SU-DHL-6 (cell line): ENCODE measurements at regions not wholly inside any gene's neighbourhood (a gene's known extent, or its start where the extent isn't known, plus 50 kb on each side); places are given as distances from the start of the nearest gene placed in this dataset.

Source experiments
- H2AFZ ChIP-seq: fragments of 200-600 bp; sonication (generic); 2 replicates; pipeline ENCODE4 v1.6.1; 2014; ENCODE audit warnings: low read depth, mild to moderate bottlenecking, moderate library complexity, mixed read lengths, antibody characterized with exemption, low read length; ENCODE audit not compliant: severe bottlenecking
- H3F3A ChIP-seq: fragments of 200-600 bp; shearing (Covaris generic); 2 replicates; pipeline ENCODE4 v1.6.0; 2016; ENCODE audit warnings: antibody characterized with exemption, mild to moderate bottlenecking; ENCODE audit not compliant: insufficient read depth
- H3K27ac ChIP-seq: fragments of 200-600 bp; sonication (generic); 2 replicates; pipeline ENCODE4 v1.5.1; 2016; ENCODE audit warnings: low read depth, mild to moderate bottlenecking, low read length, moderate library complexity, mixed read lengths
- H3K27me3 ChIP-seq: fragments of 200-600 bp; sonication (generic), shearing (Covaris generic); 2 replicates; pipeline ENCODE4 v1.6.0; 2014; ENCODE audit warnings: mild to moderate bottlenecking, low read length
- H3K36me3 ChIP-seq: fragments of 200-600 bp; sonication (generic); 2 replicates; pipeline ENCODE4 v1.6.1; 2014; ENCODE audit warnings: mild to moderate bottlenecking, low read length, mixed read lengths
- H3K4me2 ChIP-seq: fragments of 300-600, 200-600 bp; shearing (Covaris generic), sonication (generic); 2 replicates; pipeline ENCODE4 v1.6.0; 2014; ENCODE audit warnings: low read length, low read depth, mild to moderate bottlenecking; ENCODE audit not compliant: poor library complexity, severe bottlenecking
- H3K4me3 ChIP-seq: fragments of 200-600 bp; sonication (generic); 2 replicates; pipeline ENCODE4 v1.5.1; 2014; ENCODE audit warnings: antibody characterized with exemption, low read length, mild to moderate bottlenecking, mixed read lengths; ENCODE audit not compliant: insufficient read depth, poor library complexity, severe bottlenecking
- H3K79me2 ChIP-seq: fragments of 200-600 bp; sonication (generic); 2 replicates; pipeline ENCODE4 v1.6.1; 2014; ENCODE audit warnings: mild to moderate bottlenecking, low read length, moderate library complexity; ENCODE audit not compliant: insufficient read depth
- H3K9ac ChIP-seq: fragments of 200-600 bp; sonication (generic); 2 replicates; pipeline ENCODE4 v1.7.0; 2014; ENCODE audit warnings: mild to moderate bottlenecking, low read length
- H3K9me2 ChIP-seq: fragments of 200-600 bp; sonication (generic); replicated peaks from 2 replicates; pipeline ENCODE4 v1.6.1; 2014; ENCODE audit warnings: low read length; ENCODE audit not compliant: insufficient read depth
- H3K9me3 ChIP-seq: fragments of 200-600 bp; sonication (generic); 2 replicates; pipeline ENCODE4 v1.6.1; 2014; ENCODE audit warnings: low read length, mixed read lengths; ENCODE audit not compliant: insufficient read depth
- H4K20me1 ChIP-seq: fragments of 200-600 bp; sonication (generic); 2 replicates; pipeline ENCODE4 v1.6.1; 2014; ENCODE audit warnings: low read depth, mild to moderate bottlenecking, antibody characterized with exemption, low read length, moderate library complexity, mixed read lengths
- EZH2phosphoT487 ChIP-seq: fragments of 200-600 bp; sonication (generic), shearing (Covaris generic); conservative IDR thresholded peaks from 2 replicates; pipeline ENCODE4 v1.6.1; 2018; ENCODE audit warnings: mild to moderate bottlenecking, antibody characterized with exemption, low read length, moderate library complexity, mixed read lengths
- TF ChIP-seq, protein P1 (sequence below): fragments of 200-600 bp; sonication (generic); IDR thresholded peaks from one replicate; pipeline ENCODE4 v1.5.1; 2017; ENCODE audit warnings: antibody characterized with exemption, mild to moderate bottlenecking, low read length, moderate library complexity; ENCODE audit not compliant: insufficient read depth, poor library complexity, severe bottlenecking

GRCh38 chr10:3473271-3473670 lies 300.7 kb upstream of the PITRM1 start:
- Histone ChIP-seq H3K9me2 (no peaks in the 10 kb centered on the region), H3K9ac (no peak overlapping the region), H3K27ac (no peak overlapping the region), H3K36me3 (no peaks in the 10 kb centered on the region), H3K4me3 (no peak overlapping the region), H3F3A (no peaks in the 10 kb centered on the region), H2AFZ (no peak overlapping the region), H3K9me3 (no peaks in the 10 kb centered on the region), H4K20me1 (no peaks in the 10 kb centered on the region), H3K27me3 (no peaks in the 10 kb centered on the region), H3K79me2 (no peaks in the 10 kb centered on the region), H3K4me2 (no peak overlapping the region)
- TF ChIP-seq EZH2phosphoT487 = no peak
- TF ChIP-seq, protein P1, sequence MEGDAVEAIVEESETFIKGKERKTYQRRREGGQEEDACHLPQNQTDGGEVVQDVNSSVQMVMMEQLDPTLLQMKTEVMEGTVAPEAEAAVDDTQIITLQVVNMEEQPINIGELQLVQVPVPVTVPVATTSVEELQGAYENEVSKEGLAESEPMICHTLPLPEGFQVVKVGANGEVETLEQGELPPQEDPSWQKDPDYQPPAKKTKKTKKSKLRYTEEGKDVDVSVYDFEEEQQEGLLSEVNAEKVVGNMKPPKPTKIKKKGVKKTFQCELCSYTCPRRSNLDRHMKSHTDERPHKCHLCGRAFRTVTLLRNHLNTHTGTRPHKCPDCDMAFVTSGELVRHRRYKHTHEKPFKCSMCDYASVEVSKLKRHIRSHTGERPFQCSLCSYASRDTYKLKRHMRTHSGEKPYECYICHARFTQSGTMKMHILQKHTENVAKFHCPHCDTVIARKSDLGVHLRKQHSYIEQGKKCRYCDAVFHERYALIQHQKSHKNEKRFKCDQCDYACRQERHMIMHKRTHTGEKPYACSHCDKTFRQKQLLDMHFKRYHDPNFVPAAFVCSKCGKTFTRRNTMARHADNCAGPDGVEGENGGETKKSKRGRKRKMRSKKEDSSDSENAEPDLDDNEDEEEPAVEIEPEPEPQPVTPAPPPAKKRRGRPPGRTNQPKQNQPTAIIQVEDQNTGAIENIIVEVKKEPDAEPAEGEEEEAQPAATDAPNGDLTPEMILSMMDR = no peak

GRCh38 chr10:3472287-3473051 lies 299.9 kb upstream of the PITRM1 start:
- Histone ChIP-seq H3F3A (no peaks in the 10 kb centered on the region), H3K4me3 (no peak overlapping the region), H3K36me3 (no peaks in the 10 kb centered on the region), H3K9me3 (no peaks in the 10 kb centered on the region), H3K9me2 (no peaks in the 10 kb centered on the region), H3K9ac (no peak overlapping the region), H2AFZ (no peak overlapping the region), H4K20me1 (no peaks in the 10 kb centered on the region), H3K4me2 (no peak overlapping the region), H3K27ac (no peak overlapping the region), H3K79me2 (no peaks in the 10 kb centered on the region), H3K27me3 (no peaks in the 10 kb centered on the region)
- TF ChIP-seq EZH2phosphoT487 = no peak
- TF ChIP-seq, protein P1 = no peak

GRCh38 chr10:3471927-3472286 lies 299.3 kb upstream of the PITRM1 start:
- TF ChIP-seq, protein P1 = no peak
- TF ChIP-seq EZH2phosphoT487 = no peak
- H3K9me2 ChIP-seq = no peaks in the 10 kb centered on the region
- H3K27ac ChIP-seq = no peak overlapping the region
- H3K36me3 ChIP-seq = no peaks in the 10 kb centered on the region
- H3K9ac ChIP-seq = no peak overlapping the region
- H3K79me2 ChIP-seq = no peaks in the 10 kb centered on the region
- H3K4me3 ChIP-seq = no peak overlapping the region
- H4K20me1 ChIP-seq = no peaks in the 10 kb centered on the region
- no peak overlapping the region for H3K4me2 ChIP-seq
- no peaks in the 10 kb centered on the region for H3K27me3 ChIP-seq
- H2AFZ ChIP-seq = no peak overlapping the region
- H3K9me3 ChIP-seq = no peaks in the 10 kb centered on the region
- H3F3A ChIP-seq = no peaks in the 10 kb centered on the region
